ENCODE measurements at regions not wholly inside any gene's neighbourhood (a gene's known extent, or its start where the extent isn't known, plus 50 kb on each side); places are given as distances from the start of the nearest gene placed in this dataset.

- TF ChIP-seq CTCF (IDR thresholded peaks at IDR 0.05): no peak
- TF ChIP-seq POLR2A (IDR thresholded peaks at IDR 0.05): no peak
Measured at GRCh38 chr3:193852901-193853300, 259.9 kb downstream of the OPA1 start.

Data from adrenal gland (tissue), 5 donors.